T-helper 22 cell (primary cell): ENCODE measurements at regions not wholly inside any gene's neighbourhood (a gene's known extent, or its start where the extent isn't known, plus 50 kb on each side); places are given as distances from the start of the nearest gene placed in this dataset.

Experiments
- DNase-seq: peaks from one replicate; pipeline ENCODE4 v3.0.0-alpha.2; 2020; ENCODE audit warnings: low read depth

- DNase-seq = no peak
Measured at GRCh38 chr4:189279188-189279587, 661.5 kb upstream of the FRG1 start.

- no peak for DNase-seq
Measured at GRCh38 chr4:189285377-189285776, 655.3 kb upstream of the FRG1 start.

- DNase-seq = no peak
Measured at GRCh38 chr4:189291939-189292338, 648.7 kb upstream of the FRG1 start.

GRCh38 chr4:189293459-189293858 is 647.2 kb upstream of the FRG1 start:
- no peak for DNase-seq

GRCh38 chr4:189294574-189294973 is 646.1 kb upstream of the FRG1 start:
- DNase-seq = no peak

- DNase-seq = no peak
Measured at GRCh38 chr4:189299706-189300105, 641.0 kb upstream of the FRG1 start.

GRCh38 chr4:189301692-189302091 is 639.0 kb upstream of the FRG1 start:
- no peak for DNase-seq

GRCh38 chr4:189302719-189303118 is 638.0 kb upstream of the FRG1 start:
- DNase-seq = no peak

GRCh38 chr4:189304167-189304566 is 636.5 kb upstream of the FRG1 start:
- DNase-seq = no peak

GRCh38 chr4:189304809-189305208 is 635.9 kb upstream of the FRG1 start:
- DNase-seq = no peak

GRCh38 chr4:189305500-189305899 is 635.2 kb upstream of the FRG1 start:
- DNase-seq = no peak

- no peak for DNase-seq
Measured at GRCh38 chr4:189311251-189311650, 629.4 kb upstream of the FRG1 start.

- DNase-seq = no peak
Measured at GRCh38 chr4:189313064-189313463, 627.6 kb upstream of the FRG1 start.

- no peak for DNase-seq
Measured at GRCh38 chr4:189313861-189314513, 626.7 kb upstream of the FRG1 start.

GRCh38 chr4:189322426-189322825 is 618.2 kb upstream of the FRG1 start:
- DNase-seq = no peak

GRCh38 chr4:189341881-189342280 is 598.8 kb upstream of the FRG1 start:
- DNase-seq = no peak

GRCh38 chr4:189355590-189355989 is 585.1 kb upstream of the FRG1 start:
- DNase-seq = no peak

- DNase-seq = no peak
Measured at GRCh38 chr4:189362364-189362763, 578.3 kb upstream of the FRG1 start.

GRCh38 chr4:189364032-189364449 is 576.6 kb upstream of the FRG1 start:
- no peak for DNase-seq

GRCh38 chr4:189365451-189365850 is 575.2 kb upstream of the FRG1 start:
- no peak for DNase-seq

GRCh38 chr4:189367832-189368231 is 572.8 kb upstream of the FRG1 start:
- no peak for DNase-seq

- no peak for DNase-seq
Measured at GRCh38 chr4:189374176-189374575, 566.5 kb upstream of the FRG1 start.

GRCh38 chr4:189376901-189377300 is 563.8 kb upstream of the FRG1 start:
- DNase-seq = no peak

- no peak for DNase-seq
Measured at GRCh38 chr4:189377569-189377968, 563.1 kb upstream of the FRG1 start.

- no peak for DNase-seq
Measured at GRCh38 chr4:189385098-189385497, 555.6 kb upstream of the FRG1 start.
